Adipose tissue (tissue), 3 donors: ENCODE measurements at regions not wholly inside any gene's neighbourhood (a gene's known extent, or its start where the extent isn't known, plus 50 kb on each side); places are given as distances from the start of the nearest gene placed in this dataset.
"Not testable (repeated sequence)": the region's sequence is repeated elsewhere in the genome, so short reads cannot be mapped to it uniquely, and the experiment has no call there.

ENCODE experiments used
- H3K27ac ChIP-seq: one replicate; pipeline ENCODE4 v1.5.1; 2013; ENCODE audit warnings: low read depth, low read length
- WGBS, 3 donors: extraction: QIAGEN DNeasy Blood & Tissue Kit; methylation state at CpG; one replicate each; pipeline ENCODE4 v1.1.7; 2013; 5-methylcytosine and 5-hydroxymethylcytosine counted together
- donor health status: healthy with polysubstance abuse.
- donor health status: Bipolar disorder and iron deficiency.
- donor health status: healthy.

- WGBS, 3 donors = 79 to 94% (median 80%) methylated on average over 4 of the region's 4 CpGs
- H3K27ac ChIP-seq = no peak overlapping the region
These were observed 557.7 kb upstream of the CDH5 start for GRCh38 chr16:65808790-65809189.

DNA sequence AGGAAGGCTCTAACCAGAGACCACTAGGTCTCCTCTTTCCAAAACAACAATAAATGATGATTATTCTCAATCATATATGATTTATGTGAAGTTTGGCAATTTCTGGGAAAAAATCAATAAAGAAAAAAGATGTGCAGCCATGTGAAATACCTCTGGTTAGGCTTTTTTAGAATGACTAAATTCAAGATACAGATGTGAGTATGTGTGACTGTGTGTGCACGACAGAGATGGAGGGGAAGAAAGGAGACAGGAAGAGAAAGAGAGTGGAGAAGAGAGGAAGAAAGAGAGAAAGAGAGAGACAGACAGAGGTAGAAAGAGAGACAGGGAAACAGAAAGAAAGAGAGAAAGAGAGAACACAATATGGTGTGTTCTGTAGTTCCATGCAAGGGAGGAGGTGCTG lies 558.6 kb upstream of the CDH5 start:
- 76 to 87% (median 83%) methylated on average over 1 of the region's 1 CpG for WGBS, 3 donors

GRCh38 chr16:65805704-65806103 lies 560.8 kb upstream of the CDH5 start:
- not testable (repeated sequence) for H3K27ac ChIP-seq

More for the DNA sequence above, 558.6 kb upstream of the CDH5 start:
- H3K27ac ChIP-seq = no peak overlapping the region

DNA sequence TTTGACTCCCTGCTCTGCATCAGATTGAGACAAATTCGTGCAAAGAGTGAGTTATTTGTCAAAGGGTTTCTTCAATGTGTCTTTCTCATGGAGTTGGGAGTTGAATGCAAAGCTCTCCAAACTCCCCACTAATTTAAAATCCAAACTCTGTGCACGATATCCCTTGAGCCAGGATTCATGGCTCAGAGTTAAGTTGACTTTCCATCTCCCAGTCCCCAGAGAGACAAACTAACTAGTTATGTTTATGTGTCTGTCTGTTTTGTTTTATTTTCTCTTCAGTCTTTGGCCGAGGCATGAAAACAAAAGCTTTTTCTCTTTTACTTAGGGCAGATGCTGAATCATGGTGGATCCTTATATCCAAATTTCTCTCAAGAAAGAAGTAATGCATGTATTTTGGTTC lies 570.0 kb upstream of the CDH5 start:
- WGBS, 3 donors = 37 to 54% (median 48%) methylated on average over 3 of the region's 3 CpGs

DNA sequence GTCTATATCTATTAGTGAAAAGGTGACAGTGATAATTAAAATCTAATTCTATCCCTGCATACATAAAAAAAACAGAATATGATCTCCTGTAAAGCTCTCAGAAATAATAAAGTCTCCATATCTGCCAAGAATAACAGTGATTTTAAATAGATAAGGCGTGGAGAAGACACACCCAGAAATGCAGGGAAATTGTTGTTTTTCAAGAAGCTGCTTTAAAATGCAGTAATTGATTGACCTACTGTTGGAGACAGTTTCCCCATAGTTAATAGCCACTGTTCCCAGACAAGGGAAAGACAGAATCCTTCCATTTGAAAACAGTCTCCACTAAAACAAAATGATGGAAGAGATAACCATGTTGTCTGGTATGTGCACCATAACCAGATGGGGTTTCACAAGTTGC lies 571.5 kb upstream of the CDH5 start:
- 29 to 61% (median 49%) methylated on average over 1 of the region's 1 CpG for WGBS, 3 donors

More for the DNA sequence above, 570.0 kb upstream of the CDH5 start:
- H3K27ac ChIP-seq = no peak overlapping the region

DNA sequence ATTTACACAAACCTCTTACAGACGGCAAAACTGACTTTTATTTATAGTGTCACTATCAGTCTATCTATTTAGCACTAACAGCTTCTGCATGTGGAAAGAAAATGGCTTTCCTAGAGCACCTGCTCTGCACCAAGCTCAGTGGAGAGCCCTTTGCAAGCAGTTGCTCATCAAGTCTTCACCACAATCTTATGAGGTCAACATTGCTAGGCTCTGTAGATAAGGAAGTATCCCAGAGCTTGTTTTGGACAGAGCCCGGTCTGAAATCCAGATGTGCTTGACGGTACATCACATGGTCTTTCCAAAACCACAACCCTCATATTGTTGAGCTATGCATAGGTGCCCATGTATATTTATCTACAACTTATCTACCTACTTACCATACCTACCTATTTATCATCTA lies 572.7 kb upstream of the CDH5 start:
- no peak overlapping the region for H3K27ac ChIP-seq
- WGBS, 3 donors = 77 to 85% (median 80%) methylated on average over 3 of the region's 3 CpGs

More for the DNA sequence above, 571.5 kb upstream of the CDH5 start:
- H3K27ac ChIP-seq = no peak overlapping the region

DNA sequence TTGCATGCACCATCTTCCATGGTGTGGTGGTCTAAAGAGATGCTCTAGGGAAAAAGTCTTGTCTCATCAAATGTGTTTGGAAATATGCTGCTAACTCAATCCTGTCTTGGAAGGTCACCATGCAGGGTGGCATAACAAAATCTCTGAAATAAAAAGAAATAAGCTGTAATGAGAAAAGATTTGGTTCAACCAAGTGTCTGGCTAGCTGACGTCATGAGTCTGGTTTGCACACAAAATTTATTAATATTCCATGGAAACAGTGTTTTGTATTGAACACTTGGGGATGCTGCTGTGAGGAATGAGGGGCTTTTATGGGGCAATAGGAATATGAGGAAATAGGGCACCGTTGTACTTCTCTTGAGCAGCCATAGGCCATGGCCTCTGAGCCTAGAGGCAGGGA lies 575.7 kb upstream of the CDH5 start:
- WGBS, 3 donors = 63 to 70% (median 63%) methylated on average over 2 of the region's 2 CpGs
- no peak overlapping the region for H3K27ac ChIP-seq

DNA sequence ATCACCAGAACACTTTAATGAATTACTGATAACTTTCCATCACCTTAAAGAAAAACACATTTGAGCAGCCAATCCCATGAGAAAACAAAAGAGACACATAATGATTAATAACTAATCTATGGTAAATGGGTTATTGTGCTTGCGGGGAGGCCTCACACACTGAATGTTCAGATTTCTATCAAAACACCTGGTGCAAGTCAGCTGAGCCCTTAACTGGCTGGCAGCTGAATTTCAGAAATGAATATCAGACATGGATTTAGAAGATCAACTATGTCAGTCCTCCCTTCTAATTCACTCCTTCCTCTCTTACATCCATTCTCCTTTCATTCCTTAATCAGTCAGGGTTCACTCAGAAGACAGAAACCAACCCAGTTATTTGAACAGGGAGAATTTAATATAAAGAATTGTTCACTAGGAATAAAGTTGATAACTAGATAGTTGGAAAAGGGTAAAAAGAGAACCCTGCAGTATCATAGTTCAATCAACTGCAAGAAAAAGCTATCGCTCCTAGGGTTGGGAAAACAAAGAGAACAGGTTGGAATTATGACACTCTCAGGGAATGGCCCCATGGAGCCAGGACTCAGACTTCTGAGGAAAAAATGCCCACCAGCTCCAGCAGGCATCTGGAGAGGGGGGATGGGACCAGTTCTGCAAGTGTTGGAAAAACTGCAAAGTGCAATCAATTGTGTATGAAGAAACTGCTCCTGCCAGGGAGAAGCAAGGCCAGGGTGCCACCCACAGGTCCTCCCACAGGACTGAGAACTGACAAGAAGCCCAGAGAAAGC lies 577.1 kb upstream of the CDH5 start:
- no peak overlapping the region for H3K27ac ChIP-seq
- WGBS, 3 donors = 83 to 95% (median 95%) methylated on average over 2 of the region's 2 CpGs

GRCh38 chr16:65788434-65789140 lies 577.9 kb upstream of the CDH5 start:
- no peak overlapping the region for H3K27ac ChIP-seq
- WGBS, 3 donors = 77 to 92% (median 80%) methylated on average over 4 of the region's 4 CpGs

GRCh38 chr16:65787921-65788320 lies 578.6 kb upstream of the CDH5 start:
- WGBS, 3 donors = 86 to 93% (median 92%) methylated on average over 11 of the region's 11 CpGs
- H3K27ac ChIP-seq = no peak overlapping the region

DNA sequence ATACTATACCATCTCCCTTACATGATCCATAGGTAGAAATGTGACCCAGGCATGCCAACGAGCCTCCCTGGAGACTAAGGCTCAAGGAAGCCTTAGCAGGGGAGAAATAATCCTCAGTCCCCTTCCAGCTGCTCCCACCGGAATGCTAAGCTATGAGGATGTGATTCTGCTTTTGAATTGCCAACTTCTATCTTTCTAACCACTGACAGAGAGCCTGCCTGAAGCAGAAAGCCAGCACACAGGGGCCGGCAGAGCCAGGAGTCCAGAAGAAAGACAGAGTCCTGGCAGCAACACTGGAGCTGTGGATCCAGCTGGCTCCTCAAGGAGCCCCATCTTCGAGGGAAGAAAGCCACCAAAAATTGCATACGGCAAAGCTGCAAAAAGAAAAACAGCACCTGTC lies 579.6 kb upstream of the CDH5 start:
- 20 to 63% (median 37%) methylated on average over 5 of the region's 5 CpGs for WGBS, 3 donors
- no peak overlapping the region for H3K27ac ChIP-seq

GRCh38 chr16:65783709-65784474 lies 582.6 kb upstream of the CDH5 start:
- 67 to 76% (median 71%) methylated on average over 7 of the region's 7 CpGs for WGBS, 3 donors
- H3K27ac ChIP-seq = no peak overlapping the region

DNA sequence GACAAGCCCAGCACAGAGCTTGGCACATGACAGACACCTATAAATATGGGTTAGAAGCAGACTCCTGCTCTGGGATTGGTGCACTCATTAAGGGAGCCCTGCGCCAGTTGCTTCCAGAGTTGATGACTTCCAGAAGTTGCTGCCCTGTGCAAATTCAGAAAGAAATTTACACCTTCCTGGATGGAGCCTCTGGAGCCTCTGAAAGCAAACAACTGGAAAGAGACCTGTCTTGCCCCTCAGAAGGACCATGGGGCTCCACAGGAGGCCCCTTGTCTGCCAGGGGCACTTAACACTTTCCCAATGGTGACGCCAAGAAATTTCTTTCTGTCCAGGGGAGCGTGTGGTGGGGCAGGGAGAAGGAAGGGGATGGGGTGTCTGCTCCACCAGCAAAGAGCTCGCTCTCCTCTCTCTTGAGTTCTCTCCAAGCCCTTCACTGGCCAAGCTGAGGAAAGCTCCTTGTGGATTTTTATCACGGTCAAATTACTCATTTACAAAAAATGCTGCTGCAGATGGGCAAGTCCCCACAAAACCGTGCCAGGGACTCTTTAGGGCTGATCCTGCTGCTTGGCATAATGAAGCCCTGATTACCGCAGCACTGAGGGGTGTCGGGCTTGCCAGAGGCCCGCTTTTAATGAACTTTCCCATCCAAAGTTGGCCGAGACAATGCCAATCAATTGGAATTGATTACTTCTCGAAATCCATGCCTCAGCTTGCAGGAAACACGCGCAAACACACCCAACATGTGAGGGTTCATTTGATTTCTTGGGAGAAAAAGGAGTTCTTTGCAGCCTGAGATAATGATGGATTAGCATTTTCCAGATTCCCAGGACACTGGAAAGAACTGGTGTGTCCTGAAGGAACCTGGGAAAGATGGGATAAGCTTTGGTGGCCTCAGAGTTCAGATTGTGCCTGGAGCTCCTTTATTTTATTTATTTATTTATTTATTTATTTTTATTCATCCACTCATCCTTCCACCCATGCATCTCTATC lies 583.6 kb upstream of the CDH5 start:
- no peak overlapping the region for H3K27ac ChIP-seq
- 50 to 66% (median 60%) methylated on average over 13 of the region's 13 CpGs for WGBS, 3 donors

DNA sequence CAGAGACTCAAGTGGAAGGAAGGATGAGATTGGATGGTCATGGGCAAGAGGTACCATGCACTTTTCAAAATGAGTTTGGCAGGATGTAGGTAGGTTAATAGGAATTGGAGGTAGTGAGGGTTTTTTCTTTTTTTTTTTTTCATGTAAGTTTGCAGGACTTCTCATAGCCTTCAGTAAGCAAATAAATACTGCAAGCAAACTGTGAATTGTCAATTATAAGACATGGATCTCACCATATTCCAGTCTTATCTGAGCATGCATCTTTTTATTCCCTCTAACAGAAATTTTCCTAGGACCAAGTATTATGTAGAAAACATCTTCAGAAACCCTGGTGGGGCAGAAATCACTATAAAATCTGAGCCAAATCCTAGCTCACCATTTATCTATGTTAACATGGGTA lies 584.6 kb upstream of the CDH5 start:
- H3K27ac ChIP-seq = no peak overlapping the region

DNA sequence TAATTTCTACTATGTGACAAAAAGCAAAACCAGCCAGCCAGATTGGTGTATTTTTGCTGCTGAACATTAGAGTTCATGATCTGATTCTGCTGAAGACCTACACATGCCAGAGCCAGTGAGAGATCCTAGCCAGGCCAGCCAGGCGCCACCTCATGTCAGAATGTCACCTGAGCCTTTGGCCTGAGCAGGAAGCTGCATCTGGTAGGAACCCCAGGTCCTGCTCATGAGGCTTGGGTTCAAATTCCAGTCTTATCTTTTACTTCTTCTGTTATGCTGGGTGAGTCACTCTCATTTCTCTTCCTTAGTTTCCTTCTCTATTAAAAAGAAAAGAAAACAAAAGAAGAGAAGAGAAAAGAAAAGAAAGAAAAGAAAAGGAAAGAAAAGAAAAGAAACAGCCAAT lies 585.1 kb upstream of the CDH5 start:
- no peak overlapping the region for H3K27ac ChIP-seq
- WGBS, 3 donors = 72 to 92% (median 81%) methylated on average over 1 of the region's 1 CpG

DNA sequence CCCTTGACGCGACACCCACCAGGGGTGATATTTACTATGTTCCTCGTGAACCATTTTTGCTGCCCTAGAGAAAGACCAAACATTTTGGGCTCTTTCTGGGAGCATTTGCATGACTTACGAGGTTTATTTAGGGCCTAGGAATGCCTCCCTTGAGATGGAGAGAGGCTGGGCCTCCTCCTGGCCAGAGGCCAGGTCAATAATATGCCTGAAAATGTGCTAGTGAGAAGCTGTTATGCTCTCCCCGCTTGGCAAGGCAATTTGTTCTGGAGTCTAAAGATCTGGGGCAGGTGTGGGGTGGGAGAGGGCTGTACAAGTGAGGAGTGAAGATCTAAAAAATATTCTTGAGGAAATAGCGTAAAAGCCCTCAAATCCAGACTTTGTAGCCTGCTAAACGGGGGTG lies 587.3 kb upstream of the CDH5 start:
- 81 to 86% (median 84%) methylated on average over 7 of the region's 7 CpGs for WGBS, 3 donors
- H3K27ac ChIP-seq = no peak overlapping the region

DNA sequence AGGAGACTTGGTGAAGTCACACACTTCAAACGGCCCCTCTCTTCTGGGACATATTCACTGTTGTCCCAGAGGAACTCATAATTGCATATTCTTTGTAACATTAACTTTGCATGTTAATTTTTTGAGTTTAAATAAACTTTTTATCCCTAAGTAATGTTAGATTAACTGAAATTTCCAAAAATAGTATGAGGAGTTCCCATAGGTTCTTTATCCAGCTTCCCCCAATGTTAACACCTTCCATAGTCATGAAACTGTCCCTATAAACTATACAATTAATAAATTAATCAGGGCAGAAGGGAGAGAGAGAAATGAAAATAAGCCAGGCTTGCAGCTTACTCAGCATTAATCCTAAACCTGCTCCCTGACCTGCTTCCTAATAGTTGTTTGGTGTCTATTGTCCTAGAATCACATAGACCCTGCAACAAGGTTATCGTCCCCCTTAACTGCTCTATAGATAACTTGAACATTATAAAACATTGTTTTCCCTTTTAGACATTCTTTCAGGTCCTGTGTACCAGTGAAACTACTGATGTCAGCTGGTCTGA lies 589.8 kb upstream of the CDH5 start:
- no peak overlapping the region for H3K27ac ChIP-seq
- whole genome bisulfite sequencing, 3 donors = 74 to 82% (median 82%) methylated on average over 2 of the region's 2 CpGs

DNA sequence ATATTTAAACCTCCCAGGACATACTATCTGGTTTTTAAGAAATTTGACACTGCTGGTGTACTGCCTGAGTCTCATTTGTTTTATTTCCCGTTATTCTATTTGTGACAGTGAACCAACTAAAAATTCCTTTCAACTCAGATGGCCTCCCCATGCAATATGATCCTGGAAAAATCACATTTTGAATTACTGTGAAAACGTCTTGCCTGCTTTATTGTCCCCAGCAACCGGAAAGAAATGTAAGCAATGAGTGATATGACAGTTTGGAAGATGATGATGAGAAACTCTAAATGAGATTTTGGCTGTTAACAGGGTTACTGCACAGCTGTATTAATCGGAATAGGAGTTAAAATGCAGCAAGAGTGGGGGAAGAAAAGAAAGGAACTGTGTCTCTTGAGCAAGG lies 590.7 kb upstream of the CDH5 start:
- WGBS, 3 donors = 53 to 73% (median 59%) methylated on average over 4 of the region's 4 CpGs
- no peak overlapping the region for H3K27ac ChIP-seq
